ENCODE measurements at regions not wholly inside any gene's neighbourhood (a gene's known extent, or its start where the extent isn't known, plus 50 kb on each side); places are given as distances from the start of the nearest gene placed in this dataset.

DNA sequence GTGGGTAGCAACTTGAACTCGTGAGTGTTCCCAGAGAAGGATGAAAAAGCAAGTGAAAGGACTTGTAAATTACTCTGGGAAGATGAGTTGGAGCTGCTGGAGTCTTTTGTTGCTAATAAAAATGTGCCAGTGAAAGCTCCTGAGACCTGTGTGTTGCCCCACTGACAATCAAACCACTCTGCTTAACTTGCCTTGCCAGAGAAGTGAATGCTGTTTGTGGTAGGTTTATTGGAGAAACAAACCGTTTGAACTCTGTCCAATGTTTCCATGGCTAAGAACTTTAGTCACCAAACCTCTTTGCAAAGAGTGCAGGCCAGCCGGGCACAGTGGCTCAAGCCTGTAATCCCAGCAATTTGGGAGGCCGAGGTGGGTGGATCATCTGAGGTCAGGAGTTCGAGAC, 586.9 kb downstream of the PCDH7 start:
- DNase-seq = no peak

DNA sequence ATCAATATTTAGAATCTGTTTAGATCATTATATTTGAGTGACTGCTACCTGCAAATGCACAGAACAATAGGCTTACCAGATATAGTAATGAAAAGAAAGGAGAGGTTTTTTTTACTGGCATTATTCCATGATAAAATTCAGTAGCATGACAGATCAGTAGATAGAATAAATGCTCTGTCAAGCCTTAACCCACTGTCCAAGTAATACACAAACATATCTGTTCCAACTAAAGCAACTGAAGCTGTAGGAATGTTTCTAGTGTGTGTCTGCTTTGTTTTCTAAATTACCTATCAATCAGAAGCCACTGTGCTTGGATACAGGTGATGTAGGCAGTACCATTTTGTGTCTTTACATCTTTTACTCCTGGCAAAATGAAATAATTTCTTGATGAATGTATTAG, 604.6 kb downstream of the PCDH7 start:
- no peak for DNase-seq

DNA sequence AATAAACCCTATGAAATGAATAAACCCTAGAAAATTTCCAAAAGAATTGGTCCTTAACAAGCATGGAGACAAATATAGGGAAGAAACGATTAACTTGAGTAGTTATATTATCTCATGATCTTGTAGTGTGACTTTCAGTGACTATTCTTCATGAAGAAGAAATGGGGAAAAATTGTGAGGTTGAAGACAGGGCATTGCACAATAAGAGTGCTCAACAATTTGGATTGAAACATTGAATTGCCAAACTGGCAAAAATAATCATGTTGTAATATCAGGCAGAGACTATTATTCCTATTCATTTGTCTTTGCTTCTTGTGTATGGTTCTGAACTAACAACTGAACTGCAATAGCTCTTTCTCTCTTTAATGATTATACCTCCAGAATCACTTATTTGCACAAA, 605.1 kb downstream of the PCDH7 start:
- DNase-seq = no peak

DNA sequence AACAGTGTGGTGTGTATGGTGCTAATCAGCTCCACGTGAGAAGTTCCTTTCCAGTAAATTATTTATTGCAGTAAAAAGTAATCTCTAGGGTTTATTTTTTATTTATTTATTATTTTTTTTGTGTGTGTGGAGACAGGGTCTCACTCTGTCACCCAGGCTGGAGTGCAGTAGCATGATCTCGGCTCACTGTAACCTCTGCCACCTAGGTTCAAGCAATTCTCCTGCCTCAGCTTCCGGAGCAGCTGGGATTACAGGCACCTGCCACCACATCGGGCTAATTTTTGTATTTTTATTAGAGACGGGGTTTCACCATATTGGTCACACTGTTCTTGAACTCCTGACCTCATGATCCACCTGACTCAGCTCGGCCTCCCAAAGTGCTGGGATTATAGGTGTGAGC, 606.9 kb downstream of the PCDH7 start:
- no peak for DNase-seq

DNA sequence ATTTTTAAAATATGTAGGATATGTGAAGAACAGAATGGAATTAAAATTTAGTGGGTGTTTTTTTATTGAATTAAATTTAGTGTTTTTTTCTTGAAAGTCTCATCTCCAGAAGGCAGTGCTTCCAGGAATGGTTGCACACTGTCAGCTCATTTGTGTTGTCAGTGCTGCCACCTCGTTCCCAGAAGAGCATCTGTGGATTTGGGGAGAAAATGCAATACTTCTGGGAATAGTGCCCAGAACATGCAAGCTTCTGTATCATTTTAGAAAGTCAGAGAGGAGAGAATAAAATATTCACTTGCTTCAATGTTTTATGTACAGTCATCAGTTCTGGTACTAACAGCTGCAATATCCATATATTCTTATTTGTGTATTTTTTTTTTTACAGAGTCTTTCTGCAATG, 608.8 kb downstream of the PCDH7 start:
- DNase-seq = peak; percentile 10

DNA sequence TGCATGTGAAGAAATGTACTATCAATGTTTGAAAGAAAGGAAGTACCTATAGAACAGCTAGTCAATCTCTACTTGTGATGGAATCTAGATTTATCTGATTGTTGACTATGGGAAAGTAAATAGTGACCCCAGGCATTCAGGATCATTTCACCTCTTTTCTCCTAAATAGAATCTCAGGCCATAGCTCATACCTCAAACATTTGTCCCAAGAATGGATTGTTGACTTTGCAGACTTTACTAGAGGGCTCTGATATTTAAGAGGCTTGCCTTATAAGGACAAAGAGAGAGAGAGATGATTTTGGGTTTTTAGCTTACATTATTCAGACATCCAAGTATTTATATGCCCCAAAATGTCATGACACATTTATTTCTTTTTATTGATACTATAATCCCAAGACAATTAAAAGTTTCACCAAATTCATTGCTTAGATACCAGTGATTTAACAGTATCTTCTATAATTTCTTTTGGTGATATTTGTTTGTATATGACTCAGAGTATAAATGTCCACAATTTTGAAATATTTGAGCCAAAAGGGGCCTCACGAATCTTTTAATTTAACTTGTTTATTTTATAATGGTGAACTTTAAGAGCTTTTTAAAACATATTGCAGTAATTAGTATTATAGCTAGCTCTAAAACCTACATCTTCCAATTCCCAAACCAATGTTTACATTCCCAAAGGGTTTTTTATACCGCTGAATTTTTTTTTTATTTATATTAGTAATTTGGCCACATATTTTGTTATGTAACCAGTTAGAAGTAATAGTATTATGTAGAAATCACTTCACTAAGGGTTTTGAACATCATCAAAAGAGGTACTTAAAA, 614.1 kb downstream of the PCDH7 start:
- DNase-seq = no peak

DNA sequence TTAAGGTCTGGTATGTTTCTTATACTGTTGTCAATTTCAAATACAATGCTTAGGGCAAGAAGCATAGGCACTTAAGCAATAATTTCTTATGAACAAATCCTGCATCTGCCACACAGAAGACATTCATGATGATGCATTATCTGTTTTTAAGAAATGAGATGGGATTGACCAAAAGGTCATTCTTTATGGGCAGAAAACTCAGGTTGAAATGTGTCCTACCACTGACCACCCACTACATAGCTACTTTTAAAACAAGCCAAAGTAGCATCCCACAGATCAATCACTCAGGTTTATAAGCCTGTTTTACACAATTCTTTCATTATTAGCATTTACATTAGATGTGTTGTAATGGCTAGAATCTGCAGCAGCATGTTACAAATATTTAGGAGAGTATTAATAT, 617.8 kb downstream of the PCDH7 start:
- no peak for DNase-seq

DNA sequence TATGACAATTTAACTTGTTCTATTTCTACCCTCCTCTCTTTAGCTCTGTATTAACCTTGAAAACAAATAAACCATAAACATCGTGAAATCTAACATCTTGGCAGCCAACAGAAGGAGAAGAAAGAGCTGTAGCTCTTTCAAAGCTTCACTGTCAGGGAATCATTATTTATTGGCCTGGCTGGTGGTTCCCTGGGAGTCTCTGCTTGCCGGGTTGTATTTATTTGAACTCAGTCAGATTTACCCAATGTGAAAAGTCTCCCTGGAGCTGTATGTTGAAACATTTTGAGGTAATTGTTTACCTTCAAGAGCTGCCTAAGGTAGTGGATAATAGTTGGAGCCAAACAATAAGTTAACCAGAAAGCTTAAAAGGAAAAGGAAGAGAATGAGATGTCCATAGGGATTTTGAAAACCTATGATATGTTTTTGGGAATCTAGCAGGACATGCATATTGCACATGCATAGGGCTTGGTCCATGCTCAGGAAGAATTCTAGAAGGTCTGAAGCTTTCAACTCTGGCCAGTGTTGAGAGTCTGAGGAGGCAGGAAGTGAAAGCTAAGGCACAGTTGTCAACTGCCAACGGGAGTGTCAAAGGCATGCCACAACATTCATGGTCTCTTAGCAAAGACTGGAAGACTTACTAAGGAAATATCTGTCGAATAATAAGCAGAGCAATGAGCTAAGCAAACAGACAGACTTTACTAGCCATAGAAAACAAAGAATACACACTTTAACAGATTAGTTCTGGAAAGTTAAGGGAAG, 621.6 kb downstream of the PCDH7 start:
- DNase-seq = no peak

DNA sequence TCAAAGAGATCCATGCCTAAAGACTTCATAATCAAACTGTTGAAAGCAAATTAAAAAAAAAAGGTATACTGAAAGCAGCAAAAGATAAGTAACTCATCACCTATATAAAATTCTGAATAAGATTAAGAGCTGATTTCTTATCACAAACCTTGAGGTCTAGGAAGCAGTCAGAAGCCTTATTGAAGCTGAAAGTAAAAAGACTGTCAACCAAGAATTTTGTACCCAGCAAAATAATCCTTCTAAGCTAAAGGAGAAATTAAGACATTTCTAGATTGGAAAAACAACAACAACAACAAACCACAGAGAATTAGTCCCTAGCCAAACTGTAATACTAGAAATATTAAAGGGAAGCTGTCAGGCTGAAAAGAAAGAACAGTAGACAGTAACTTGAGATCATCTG, 622.9 kb downstream of the PCDH7 start:
- DNase-seq = no peak

DNA sequence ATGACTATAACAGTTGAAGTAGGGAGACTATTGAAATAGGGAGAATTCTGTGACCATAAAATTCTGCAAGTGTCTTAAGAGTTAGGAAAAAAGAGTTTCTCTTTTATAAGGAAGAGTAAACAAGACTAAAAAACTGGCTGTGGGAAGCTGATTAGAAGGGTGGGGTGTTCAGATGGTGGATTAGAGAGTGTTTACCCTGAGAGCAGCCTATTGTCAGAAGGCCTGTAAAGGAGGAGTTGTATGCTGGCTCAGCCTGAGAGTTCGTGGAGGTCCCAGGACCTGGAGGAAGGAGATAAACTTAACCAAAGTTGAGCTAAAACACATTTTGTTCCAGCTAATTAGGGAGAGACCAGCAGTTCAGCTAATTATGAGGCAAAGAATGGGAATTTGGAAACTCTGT, 629.7 kb downstream of the PCDH7 start:
- no peak for DNase-seq

DNA sequence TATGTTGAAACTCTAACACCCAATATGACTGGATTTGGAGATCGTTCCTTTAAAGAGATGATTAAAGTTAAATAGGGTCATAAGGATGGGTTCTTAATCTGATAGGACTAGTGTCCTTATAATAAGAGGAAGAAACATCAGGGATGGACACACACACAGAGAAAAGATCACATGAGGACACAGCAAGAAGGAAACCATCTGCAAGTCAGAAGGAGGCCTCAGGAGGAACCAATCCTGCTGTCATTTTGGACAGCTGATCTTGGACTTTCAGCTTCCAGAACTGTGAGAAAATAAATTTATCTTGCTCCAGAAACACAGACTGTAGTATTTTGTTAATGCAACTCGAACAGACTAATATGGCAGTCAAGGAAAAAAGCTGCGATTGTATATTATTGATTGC, 631.5 kb downstream of the PCDH7 start:
- no peak for DNase-seq

DNA sequence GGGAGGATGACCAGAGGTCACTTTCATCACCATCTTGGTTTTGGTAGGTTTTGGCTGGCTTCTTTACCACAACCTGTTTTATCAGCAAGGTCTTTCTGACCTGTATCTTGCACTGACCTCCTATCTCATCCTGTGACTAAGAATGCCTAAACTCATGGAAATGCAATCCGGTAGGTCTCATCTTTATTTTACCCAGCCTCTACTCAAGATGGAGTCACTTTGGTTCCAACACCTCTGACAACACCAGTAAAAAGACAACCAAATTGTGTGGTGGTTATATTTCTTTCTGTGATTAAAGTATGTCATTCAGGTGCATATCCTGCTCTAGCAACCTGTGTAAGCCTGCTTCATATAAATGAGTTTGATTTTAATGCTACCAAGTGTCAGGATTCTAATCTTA, 636.7 kb downstream of the PCDH7 start:
- DNase-seq = no peak

DNA sequence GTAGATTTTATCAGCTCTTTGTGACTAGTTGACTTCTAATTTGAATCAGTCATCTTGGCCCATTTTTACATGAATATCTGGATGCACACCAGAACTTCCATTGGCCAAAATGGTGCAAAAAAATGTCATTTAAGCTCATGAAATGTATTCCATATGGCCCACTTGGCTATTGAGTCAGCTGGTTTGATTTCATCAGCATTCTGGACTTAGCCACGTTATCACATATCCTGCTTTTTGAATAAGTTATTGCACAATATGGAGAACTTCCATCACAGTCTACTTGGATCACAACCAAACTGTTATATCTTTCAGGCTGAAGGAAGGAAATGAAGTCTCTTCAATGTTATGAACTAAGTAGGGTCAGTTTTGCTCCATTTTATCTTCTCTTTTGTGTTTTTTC, 640.6 kb downstream of the PCDH7 start:
- no peak for DNase-seq

DNA sequence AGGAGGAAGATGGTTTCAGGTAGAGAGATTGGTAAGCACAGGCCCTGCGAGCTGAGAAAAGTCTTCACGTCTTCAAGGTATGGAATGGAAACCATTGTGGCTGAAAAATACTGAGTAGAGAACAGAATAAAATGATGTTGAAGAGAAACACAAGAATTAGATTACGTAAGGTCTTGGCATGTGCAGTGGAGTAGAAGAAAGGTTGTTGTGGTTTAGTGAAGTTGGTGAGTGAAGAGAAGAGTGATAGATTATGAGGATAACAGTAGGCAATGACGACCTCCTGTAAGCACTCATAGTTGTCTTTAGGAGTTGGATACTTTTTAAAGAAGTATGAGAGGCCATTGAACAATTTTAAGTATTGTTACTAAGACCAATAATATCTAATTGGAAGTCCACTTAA, 642.6 kb downstream of the PCDH7 start:
- DNase-seq = no peak

DNA sequence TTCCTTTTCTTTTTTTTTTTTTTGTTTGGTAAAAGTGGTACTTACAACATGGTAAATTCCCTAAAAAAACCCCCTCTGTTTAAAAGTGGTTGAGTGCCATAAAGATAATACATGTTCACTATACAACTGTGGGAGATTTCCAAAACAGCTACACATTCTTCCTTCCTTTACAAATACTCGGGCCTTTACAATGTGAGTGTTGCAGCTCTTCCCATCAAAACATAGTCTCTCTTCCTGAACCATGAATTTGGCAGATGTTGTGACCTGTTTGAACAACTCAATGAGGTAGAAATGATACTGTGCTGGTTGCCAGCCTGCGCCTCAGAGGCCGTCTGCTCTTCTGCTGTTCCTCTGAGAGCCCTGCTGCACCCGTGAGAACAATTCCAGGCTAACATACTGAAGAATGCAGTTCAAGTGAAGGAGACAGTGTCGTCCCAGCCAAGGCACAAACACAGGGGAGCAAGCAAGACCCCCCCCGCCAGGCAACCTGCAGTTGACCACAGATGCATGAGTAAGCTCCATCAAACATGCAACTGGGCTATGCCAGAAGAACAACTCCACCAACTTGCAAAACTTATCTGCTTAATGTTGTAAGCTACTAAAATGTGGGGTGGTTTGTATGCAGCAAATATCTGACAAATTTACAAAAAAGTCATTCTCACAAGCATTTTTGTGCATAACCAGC, 645.0 kb downstream of the PCDH7 start:
- DNase-seq = peak; percentile 90

DNA sequence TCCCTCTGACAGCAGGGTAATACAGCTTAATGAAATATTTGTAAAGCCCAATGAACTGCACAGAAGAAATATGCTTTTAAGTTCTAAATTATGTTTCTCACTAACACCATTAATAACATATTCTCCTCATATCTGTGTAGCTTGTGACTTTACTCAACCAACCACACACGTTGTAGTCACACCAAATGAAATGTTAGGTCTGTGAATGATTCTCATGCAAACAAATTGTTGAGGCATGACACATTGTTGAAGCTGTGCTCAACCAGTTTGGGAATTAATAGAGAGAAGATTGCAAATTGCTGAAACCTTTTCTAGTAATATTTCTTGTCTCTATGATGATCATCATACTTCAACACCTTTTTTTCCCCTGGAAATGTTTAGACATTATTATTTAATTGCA, 645.9 kb downstream of the PCDH7 start:
- DNase-seq = no peak

DNA sequence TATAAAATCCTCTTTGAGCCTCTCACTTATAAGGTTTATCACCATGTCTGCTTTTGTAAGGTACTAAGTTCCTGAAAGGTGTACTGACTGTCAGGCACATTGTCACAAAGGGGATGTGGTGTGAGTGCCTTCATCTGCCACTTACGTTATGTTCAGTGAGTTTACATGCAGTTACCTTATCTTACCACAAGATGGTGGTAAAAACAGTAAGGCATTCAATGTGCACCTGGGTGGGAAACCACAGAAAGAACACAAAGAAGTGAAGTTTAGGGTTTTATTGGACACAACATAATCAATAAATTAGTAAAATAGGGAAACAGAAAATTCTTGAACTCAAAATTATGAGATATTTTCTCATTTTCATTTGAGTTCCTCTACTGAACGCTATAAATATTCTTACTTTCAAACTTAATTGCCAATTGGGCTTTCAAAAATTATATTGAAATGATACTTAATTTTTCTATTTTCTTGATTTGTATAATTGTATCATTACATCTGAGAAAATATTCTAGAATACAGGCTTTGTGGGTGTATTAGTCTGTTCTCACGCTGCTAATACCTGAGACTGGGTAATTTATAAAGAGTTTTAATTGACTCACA, 650.8 kb downstream of the PCDH7 start:
- peak; percentile 34 for DNase-seq

DNA sequence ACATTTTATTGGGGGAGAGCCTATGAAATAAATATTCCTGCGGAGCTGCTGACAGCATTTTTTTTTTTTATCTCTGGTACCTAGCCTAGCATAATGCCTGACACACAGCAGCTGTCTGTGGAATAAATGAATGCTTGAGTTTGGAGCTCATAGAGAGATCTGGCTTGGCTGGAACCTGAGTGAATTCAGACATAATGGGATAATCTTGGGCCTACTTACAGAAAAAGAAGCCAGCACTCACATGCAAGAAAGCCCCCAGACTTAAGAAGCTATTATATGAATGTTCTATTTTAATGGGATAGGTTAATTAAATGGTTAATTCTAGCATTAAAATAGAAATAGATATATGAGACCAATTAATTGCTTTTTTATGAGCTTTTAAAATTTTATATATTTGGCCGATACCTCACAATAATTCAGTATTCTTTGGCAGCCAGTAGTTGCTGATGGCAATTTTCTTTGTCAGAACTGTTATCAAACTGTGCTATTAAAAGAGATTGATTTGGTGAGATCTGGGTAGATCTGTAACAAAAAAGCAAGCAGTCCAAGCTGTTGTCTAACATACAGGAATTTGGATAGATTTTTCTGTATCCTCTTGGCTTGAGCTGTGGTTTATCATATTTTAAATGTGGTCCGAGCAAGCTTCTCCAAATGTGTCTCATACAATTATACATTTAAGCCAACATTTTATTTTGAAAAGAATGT, 654.2 kb downstream of the PCDH7 start:
- DNase-seq = no peak

DNA sequence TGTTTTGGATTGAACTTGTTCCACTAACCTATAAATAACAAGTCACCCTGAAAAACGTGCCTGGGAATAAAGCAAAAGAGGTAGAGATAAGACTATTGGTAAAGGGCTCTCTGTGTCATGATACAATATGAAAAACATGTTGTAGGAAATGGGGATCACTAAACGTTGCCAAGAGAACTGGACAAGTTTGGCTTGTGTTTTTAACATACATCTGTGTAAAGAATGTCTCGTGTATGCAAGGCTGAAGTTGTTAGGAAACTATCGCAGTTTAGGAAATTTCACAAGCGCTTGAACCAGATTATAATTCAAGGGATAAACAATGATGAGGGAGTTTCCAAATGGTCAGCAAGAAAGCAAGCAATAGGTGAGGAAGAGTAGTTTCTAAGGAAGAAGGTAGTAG, 655.8 kb downstream of the PCDH7 start:
- DNase-seq = no peak

DNA sequence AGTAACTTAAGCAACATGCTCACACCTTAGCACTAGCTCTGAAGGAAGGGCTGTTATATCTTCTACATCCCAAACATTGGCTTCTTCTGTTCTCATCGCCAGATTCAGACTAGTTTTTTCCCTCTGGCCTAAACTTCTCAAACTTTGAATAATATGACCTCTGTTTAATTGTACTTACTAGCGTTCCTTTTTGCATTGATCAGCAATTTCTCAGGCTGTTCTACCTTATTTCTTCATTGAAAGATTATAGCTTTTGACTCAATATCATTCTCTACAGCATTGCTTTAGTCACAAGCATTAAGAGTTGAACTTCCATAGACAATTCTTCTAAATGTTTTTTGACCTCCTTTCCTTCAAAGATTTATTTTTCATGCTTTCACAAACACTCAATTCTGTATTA, 659.2 kb downstream of the PCDH7 start:
- no peak for DNase-seq

DNA sequence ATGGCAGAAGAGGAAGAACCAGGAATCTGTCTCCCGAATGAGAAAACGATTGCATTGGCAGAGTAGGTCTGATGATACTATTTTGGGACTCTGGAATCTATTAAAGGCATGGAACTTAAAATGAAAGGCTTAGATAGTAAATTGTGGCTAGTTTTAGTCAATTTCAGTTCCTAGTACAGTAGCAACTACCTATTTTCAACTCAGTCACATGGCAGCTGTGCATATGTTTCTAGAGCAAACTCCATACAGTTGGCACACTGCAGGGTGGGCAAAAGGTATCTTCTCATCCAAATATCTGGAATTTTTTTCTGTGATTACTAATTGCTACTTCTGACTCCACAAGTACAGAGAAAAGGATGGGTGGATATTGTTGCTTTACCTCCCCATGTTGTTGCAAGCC, 663.6 kb downstream of the PCDH7 start:
- DNase-seq = no peak

DNA sequence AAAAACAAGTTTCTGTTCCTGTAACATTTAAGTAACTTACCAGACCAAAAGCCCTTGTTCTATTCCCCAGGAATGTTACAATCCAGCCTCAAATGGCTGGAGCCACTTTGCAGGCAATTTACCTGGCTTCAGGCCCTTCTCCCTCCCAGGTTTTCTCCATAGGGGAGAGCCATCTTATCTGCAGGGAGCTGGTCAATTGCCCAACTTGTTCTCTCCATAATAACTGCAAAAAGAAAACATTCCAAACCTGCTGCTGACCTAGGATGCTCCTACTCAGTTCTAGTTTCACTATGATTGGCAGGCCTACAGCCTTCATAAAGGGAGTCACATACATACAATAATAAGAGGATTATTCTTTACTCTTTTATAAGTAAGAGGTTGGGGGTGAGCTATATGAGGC, 670.7 kb downstream of the PCDH7 start:
- no peak for DNase-seq

DNA sequence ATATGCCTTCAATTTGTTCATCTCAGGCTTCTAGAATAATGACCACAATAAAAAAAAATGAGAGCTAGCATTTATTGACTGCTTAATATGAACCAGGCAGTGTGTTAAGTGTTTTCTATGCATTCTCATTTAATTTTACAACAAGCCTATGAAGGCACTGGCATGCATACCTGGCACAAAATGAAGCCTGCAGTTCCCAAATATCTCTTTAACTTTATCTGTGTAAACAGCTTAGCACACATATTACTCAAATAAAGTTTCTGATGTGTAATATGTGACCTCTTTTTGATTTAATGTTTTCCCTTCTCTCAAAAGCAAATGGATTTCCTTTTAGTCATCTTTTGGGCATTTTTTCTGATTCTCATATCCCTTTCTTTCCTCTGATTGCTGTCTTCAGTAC, 671.8 kb downstream of the PCDH7 start:
- DNase-seq = no peak
